GM21360 (cell line): ENCODE measurements at regions not wholly inside any gene's neighbourhood (a gene's known extent, or its start where the extent isn't known, plus 50 kb on each side); places are given as distances from the start of the nearest gene placed in this dataset.

Experiments used
- ATAC-seq: cut with Tn5 transposase; IDR thresholded peaks from one replicate; pipeline ENCODE4 v1.9.1; 2021; ENCODE audit warnings: mild to moderate bottlenecking, moderate library complexity; ENCODE audit not compliant: unreplicated experiment

- ATAC-seq, result no peak
These were observed 157.2 kb downstream of the ENGASE start for GRCh38 chr17:79231766-79232287.

DNA sequence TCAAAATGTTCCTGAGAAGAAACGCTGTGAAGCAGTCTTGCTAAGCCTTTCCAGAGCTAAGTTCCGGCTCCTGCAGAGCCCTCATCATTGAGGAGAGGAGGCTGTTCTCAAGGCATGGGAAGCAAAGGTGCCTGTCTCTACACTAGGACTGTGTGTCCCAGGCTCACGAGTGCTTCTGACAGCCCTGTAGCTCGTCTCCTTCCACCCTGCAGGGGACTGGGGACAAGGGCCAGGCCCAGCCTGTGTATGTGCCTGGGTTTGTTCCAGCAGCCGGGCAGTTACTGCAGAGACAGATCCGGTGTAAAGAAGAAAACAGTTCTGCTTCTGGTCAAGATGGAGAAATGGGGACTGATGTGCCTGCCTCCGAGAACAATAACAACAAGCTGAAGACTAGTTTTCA lies 156.0 kb downstream of the ENGASE start:
- no peak for ATAC-seq

GRCh38 chr17:79226037-79226436 lies 151.4 kb downstream of the ENGASE start:
- no peak for ATAC-seq

DNA sequence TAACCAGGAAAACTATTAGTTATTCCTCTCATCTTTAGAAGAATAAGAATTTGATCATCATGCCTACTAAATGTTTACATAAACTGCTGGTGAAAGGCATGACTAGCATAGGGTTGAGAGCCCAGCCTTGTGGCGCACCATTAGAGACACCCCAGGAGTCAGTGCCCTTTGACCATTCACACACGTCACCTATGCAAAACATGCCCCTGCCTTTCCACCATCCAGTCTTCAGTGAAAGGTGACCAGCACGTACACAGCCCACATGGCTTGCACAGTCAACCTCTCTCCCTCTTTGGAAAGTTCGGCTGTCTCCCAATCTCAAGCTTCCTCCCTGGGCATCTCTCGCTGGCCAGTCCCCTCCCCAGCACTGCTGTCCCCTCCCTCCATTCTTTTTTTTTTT lies 150.3 kb downstream of the ENGASE start:
- ATAC-seq, result no peak

DNA sequence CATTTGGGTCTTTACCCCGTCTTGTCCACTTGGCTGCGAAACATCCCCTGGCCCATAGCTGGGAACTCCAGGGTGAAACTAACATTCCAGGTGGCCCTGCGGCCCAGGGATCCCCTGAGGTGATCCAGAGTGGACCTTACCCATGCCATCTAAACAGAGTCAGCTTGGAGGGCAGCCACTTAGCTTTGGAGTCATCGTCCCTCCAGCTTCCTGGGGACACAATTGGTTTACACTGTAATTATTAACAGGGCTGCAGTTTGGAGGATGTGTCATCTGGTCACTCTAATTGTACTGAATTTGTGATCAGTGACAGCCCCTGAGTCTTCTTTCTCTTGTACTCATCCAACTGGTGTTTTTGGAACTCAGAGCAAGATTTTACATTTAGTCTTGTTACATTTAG lies 149.9 kb downstream of the ENGASE start:
- ATAC-seq, result no peak

- no peak for ATAC-seq
These were observed 149.3 kb downstream of the ENGASE start for GRCh38 chr17:79223953-79224352.

GRCh38 chr17:79223471-79223870 lies 148.8 kb downstream of the ENGASE start:
- no peak for ATAC-seq

GRCh38 chr17:79221597-79221996 lies 147.0 kb downstream of the ENGASE start:
- ATAC-seq, result no peak

GRCh38 chr17:79220713-79221291 lies 146.2 kb downstream of the ENGASE start:
- no peak for ATAC-seq

GRCh38 chr17:79220201-79220712 lies 145.6 kb downstream of the ENGASE start:
- ATAC-seq, result no peak

GRCh38 chr17:79219208-79219935 lies 144.7 kb downstream of the ENGASE start:
- ATAC-seq, result no peak

GRCh38 chr17:79218825-79219200 lies 144.2 kb downstream of the ENGASE start:
- ATAC-seq, result no peak

DNA sequence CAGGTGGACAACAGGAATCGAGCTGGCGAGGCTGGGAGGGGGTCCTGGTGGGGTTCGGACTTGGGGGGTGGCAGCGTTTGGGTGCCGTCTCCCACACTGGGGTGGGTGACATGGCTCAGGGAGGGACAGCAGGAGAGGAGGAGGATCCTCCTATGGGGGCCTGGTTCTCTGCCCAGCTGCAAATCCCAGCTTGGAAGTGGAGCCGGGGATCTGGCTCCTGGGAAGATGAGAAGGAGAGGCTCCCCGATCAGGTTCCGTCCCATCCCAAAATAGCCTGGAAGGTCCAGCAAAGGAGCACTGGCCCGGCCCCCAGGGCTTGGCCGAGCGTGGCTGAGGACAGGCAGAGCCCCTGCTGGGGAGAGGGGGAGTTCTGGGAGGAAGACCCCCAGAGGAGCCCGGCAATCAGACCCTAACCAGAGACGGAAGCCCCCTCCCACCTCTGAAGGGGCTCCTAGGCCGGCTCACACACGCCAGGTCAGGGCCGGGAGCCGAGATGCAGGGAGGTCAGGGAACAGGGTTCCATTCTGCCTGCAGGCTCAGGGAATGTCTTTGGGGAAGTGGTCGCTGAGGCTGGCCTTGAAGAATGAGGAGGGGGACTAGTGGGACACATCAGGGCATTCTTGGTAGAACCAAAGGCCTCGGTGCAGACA lies 143.7 kb downstream of the ENGASE start:
- ATAC-seq, result no peak

- no peak for ATAC-seq
These were observed 143.0 kb downstream of the ENGASE start for GRCh38 chr17:79217473-79218135.

DNA sequence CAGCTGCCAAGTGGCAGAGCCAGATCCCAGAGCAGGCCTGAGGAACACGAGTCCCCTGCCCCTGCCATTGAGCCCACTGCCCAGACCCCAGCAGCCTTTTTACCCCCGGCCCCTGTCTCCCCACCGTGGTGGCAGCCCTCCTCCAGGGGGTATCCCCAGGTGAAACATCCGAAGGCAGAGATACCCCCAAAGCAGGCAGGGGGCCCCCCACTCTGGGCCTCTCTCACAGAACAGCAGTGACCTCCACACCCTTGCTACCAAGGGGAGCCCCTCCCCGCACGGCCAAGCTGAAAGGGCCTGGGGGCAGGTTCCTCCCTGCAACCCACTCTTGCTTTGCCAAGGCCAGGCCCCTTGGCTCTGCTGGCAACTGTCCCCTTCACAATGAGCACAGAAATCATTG lies 142.2 kb downstream of the ENGASE start:
- no peak for ATAC-seq

DNA sequence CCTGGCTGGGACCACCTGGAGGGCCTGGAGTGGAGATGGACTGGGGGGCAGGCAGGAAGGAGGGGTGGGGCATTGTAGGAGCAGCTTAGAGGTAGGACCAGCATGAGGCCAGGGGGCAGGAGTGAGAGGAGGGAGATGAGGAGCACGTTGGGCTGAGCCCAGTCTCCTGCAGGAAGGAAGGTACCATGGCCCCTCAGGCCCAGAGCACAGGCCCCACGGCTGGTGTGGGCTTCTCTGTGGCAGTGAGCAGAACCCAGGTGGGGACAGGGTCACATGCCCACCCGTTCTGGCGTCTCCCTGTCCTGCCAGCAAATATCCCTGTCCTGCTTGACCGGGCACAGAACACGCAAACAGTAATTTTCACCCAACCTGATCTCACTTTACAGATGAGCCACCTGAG lies 141.8 kb downstream of the ENGASE start:
- ATAC-seq, result no peak

GRCh38 chr17:79215631-79216030 lies 141.0 kb downstream of the ENGASE start:
- no peak for ATAC-seq

GRCh38 chr17:79214940-79215604 lies 140.4 kb downstream of the ENGASE start:
- ATAC-seq, result no peak

DNA sequence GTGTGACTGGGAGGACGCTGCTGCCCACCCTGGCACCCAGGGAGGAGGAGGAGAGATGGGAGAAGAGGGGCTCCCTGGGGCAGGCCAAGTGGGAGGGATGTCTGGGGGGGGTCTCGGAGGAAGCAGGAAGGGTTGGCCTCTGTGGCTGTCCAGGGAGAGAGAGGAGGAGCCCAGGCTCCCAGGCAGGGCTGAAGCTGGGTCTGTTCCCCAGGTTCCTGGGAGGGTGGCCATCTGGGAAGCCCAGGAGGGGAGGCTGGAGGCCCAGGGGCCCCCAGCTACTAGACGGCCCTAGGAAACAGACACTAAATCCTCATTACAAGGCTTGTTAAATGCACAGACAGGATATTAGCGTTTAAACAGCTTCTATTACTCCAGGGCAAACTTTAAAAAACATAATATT lies 139.8 kb downstream of the ENGASE start:
- no peak for ATAC-seq

DNA sequence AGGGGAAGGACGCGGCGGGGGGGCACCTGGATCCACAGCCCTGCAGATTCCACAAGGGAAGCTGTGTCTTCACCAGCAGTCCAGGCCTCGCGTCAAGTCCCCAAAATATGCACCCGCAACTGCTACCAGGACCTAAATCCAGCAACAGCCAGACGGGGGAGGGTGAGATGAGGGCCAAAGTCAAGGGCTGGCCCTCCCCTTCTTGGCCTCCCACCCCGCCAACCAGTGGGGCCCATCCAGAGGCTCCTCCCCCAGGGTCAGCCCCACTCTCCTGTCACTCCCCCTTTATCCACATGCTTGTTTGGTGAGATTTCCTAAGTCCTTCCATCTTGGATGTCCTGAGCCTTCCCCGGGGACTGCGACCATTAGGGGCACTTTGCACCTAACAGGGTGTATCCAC lies 138.7 kb downstream of the ENGASE start:
- ATAC-seq, result no peak
